ENCODE measurements at regions not wholly inside any gene's neighbourhood (a gene's known extent, or its start where the extent isn't known, plus 50 kb on each side); places are given as distances from the start of the nearest gene placed in this dataset.

- intact Hi-C loops (cut with DNase I; ENCODE audit: low total_unique reads), result no loop called here
- TF ChIP-seq CTCF (IDR thresholded peaks at IDR 0.05), result no peak
- TF ChIP-seq POLR2A (IDR thresholded peaks at IDR 0.05), result no peak
- no peak for DNase-seq (ENCODE audit: low spot score in 2 of 2)
- no peak overlapping the region for H3K4me3 ChIP-seq (ENCODE audit: low read depth, poor library complexity, severe bottlenecking)
These were observed 116.5 kb upstream of the NDST4 start for GRCh38 chr4:115229873-115230272.

- no peak for TF ChIP-seq POLR2A (IDR thresholded peaks at IDR 0.05)
- no peak for TF ChIP-seq CTCF (IDR thresholded peaks at IDR 0.05)
- DNase-seq (ENCODE audit: low spot score in 2 of 2), result no peak
- intact Hi-C loops (cut with DNase I; ENCODE audit: low total_unique reads), result no loop called here
- H3K4me3 ChIP-seq (ENCODE audit: low read depth, poor library complexity, severe bottlenecking), result no peak overlapping the region
- WGBS, 2 donors, result 68 to 70% methylated on average over 2 of the region's 2 CpGs
These were observed 115.4 kb upstream of the NDST4 start for GRCh38 chr4:115228851-115229250.

GRCh38 chr4:115222061-115222460 is 108.6 kb upstream of the NDST4 start:
- DNase-seq (ENCODE audit: low spot score in 2 of 2), result no peak
- 80 to 86% methylated on average over 4 of the region's 4 CpGs for WGBS, 2 donors
- TF ChIP-seq CTCF (IDR thresholded peaks at IDR 0.05) (no peak), POLR2A (IDR thresholded peaks at IDR 0.05) (no peak)
- no peak overlapping the region for H3K4me3 ChIP-seq (ENCODE audit: low read depth, poor library complexity, severe bottlenecking)
- intact Hi-C loops (cut with DNase I; ENCODE audit: low total_unique reads), result no loop called here

GRCh38 chr4:115219862-115220261 is 106.4 kb upstream of the NDST4 start:
- WGBS, 2 donors, result 50 to 52% methylated on average over 1 of the region's 1 CpG
- no peak for TF ChIP-seq CTCF (IDR thresholded peaks at IDR 0.05)
- TF ChIP-seq POLR2A (IDR thresholded peaks at IDR 0.05), result no peak
- no peak overlapping the region for H3K4me3 ChIP-seq (ENCODE audit: low read depth, poor library complexity, severe bottlenecking)
- intact Hi-C loops (cut with DNase I; ENCODE audit: low total_unique reads), result no loop called here
- no peak for DNase-seq (ENCODE audit: low spot score in 2 of 2)

- intact Hi-C loops (cut with DNase I; ENCODE audit: low total_unique reads), result no loop called here
- TF ChIP-seq CTCF (IDR thresholded peaks at IDR 0.05) (no peak), POLR2A (IDR thresholded peaks at IDR 0.05) (no peak)
- no peak overlapping the region for H3K4me3 ChIP-seq (ENCODE audit: low read depth, poor library complexity, severe bottlenecking)
- no peak for DNase-seq (ENCODE audit: low spot score in 2 of 2)
- 38 to 50% methylated on average over 2 of the region's 2 CpGs for WGBS, 2 donors
These were observed 106.0 kb upstream of the NDST4 start for GRCh38 chr4:115219315-115219860.

- intact Hi-C loops (cut with DNase I; ENCODE audit: low total_unique reads), result no loop called here
- WGBS, 2 donors, result 87% methylated on average over 3 of the region's 3 CpGs
- TF ChIP-seq CTCF (IDR thresholded peaks at IDR 0.05), result no peak
- no peak for TF ChIP-seq POLR2A (IDR thresholded peaks at IDR 0.05)
- DNase-seq (ENCODE audit: low spot score in 2 of 2), result no peak
- H3K4me3 ChIP-seq (ENCODE audit: low read depth, poor library complexity, severe bottlenecking), result no peak overlapping the region
These were observed 102.5 kb upstream of the NDST4 start for GRCh38 chr4:115215935-115216334.

Data from lower leg skin (tissue), 4 donors.